Kidney epithelial cell (primary cell): ENCODE measurements at regions not wholly inside any gene's neighbourhood (a gene's known extent, or its start where the extent isn't known, plus 50 kb on each side); places are given as distances from the start of the nearest gene placed in this dataset.
A peak's percentile ranks its signal among the peaks of the same experiment; 100 is the strongest.

Experiments
- DNase-seq: peaks from one replicate; pipeline ENCODE4 v3.0.0-alpha.2; 2010; ENCODE audit warnings: low read depth
- H3K27me3 ChIP-seq: 2 replicates; pipeline ENCODE4 v1.6.0; 2011; ENCODE audit warnings: low read length; ENCODE audit not compliant: control insufficient read depth, insufficient read depth
- H3K36me3 ChIP-seq: 2 replicates; pipeline ENCODE4 v1.5.1; 2011; ENCODE audit warnings: low read length; ENCODE audit not compliant: control insufficient read depth, insufficient read depth
- H3K4me3 ChIP-seq: 2 replicates; pipeline ENCODE4 v1.5.1; 2011; ENCODE audit warnings: low read depth, mild to moderate bottlenecking, control low read depth, low read length
- CTCF ChIP-seq: IDR thresholded peaks from 2 replicates; pipeline ENCODE4 v1.5.1; 2011; ENCODE audit warnings: mild to moderate bottlenecking, moderate library complexity, low read length, control low read depth, inconsistent platforms; ENCODE audit not compliant: insufficient read depth, poor library complexity, severe bottlenecking

GRCh38 chr1:234772345-234773147 is 162.6 kb upstream of the IRF2BP2 start:
- DNase-seq: peak; percentile 99

GRCh38 chr1:234771642-234772344 is 161.8 kb upstream of the IRF2BP2 start:
- TF ChIP-seq CTCF: no peak

More at GRCh38 chr1:234772345-234773147, 162.6 kb upstream of the IRF2BP2 start:
- H3K27me3 ChIP-seq: peaks cover 9% of the 10 kb centered on the region
- no peak overlapping the region for H3K4me3 ChIP-seq
- TF ChIP-seq CTCF: no peak
- no peaks in the 10 kb centered on the region for H3K36me3 ChIP-seq

GRCh38 chr1:234770924-234771540 is 161.1 kb upstream of the IRF2BP2 start:
- TF ChIP-seq CTCF: no peak
- H3K36me3 ChIP-seq: no peaks in the 10 kb centered on the region
- DNase-seq: no peak
- H3K27me3 ChIP-seq: no peaks in the 10 kb centered on the region
- H3K4me3 ChIP-seq: no peak overlapping the region

More at GRCh38 chr1:234771642-234772344, 161.8 kb upstream of the IRF2BP2 start:
- no peak for DNase-seq
- no peak overlapping the region for H3K4me3 ChIP-seq
- no peaks in the 10 kb centered on the region for H3K36me3 ChIP-seq
- H3K27me3 ChIP-seq: peaks cover 5% of the 10 kb centered on the region

GRCh38 chr1:234769986-234770795 is 160.2 kb upstream of the IRF2BP2 start:
- no peak for TF ChIP-seq CTCF
- Histone ChIP-seq H3K4me3 (no peak overlapping the region), H3K36me3 (no peaks in the 10 kb centered on the region), H3K27me3 (no peaks in the 10 kb centered on the region)
- DNase-seq: no peak

- H3K4me3 ChIP-seq: no peak overlapping the region
- no peaks in the 10 kb centered on the region for H3K27me3 ChIP-seq
- no peaks in the 10 kb centered on the region for H3K36me3 ChIP-seq
- no peak for DNase-seq
- TF ChIP-seq CTCF: no peak
These were observed 159.5 kb upstream of the IRF2BP2 start for GRCh38 chr1:234769284-234769985.
